ENCODE measurements at regions not wholly inside any gene's neighbourhood (a gene's known extent, or its start where the extent isn't known, plus 50 kb on each side); places are given as distances from the start of the nearest gene placed in this dataset.
"Not testable (repeated sequence)": the region's sequence is repeated elsewhere in the genome, so short reads cannot be mapped to it uniquely, and the experiment has no call there.

DNA sequence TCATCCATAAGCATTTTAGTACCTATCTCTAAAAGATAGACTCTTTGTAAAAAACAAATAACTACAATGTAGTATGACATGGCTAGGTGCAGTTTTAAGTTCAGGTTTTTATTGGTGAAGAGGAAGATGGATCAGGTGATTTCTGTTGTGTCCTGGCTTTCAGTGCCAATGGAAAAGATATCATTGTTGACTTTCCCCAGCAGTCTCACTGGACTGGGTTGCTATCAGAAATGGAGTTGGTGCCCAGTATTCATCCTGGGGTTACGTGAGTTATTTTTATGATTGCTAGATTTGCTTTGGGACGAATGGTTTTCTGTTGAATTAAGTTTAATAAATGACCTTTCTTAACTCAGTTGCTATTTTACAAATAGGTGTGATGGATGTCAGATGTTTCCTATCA, 120.5 kb downstream of the GOLGA6L22 start:
- TF ChIP-seq, protein P1, sequence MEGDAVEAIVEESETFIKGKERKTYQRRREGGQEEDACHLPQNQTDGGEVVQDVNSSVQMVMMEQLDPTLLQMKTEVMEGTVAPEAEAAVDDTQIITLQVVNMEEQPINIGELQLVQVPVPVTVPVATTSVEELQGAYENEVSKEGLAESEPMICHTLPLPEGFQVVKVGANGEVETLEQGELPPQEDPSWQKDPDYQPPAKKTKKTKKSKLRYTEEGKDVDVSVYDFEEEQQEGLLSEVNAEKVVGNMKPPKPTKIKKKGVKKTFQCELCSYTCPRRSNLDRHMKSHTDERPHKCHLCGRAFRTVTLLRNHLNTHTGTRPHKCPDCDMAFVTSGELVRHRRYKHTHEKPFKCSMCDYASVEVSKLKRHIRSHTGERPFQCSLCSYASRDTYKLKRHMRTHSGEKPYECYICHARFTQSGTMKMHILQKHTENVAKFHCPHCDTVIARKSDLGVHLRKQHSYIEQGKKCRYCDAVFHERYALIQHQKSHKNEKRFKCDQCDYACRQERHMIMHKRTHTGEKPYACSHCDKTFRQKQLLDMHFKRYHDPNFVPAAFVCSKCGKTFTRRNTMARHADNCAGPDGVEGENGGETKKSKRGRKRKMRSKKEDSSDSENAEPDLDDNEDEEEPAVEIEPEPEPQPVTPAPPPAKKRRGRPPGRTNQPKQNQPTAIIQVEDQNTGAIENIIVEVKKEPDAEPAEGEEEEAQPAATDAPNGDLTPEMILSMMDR (IDR thresholded peaks at IDR 0.05): not testable (repeated sequence)
- TF ChIP-seq POLR2AphosphoS5 (IDR thresholded peaks at IDR 0.05); POLR2A (IDR thresholded peaks at IDR 0.05; ENCODE audit: low read depth): not testable (repeated sequence)
